GM23338 (cell line): ENCODE measurements at regions not wholly inside any gene's neighbourhood (a gene's known extent, or its start where the extent isn't known, plus 50 kb on each side); places are given as distances from the start of the nearest gene placed in this dataset.

Source experiments
- ATAC-seq: fragments of 200-7000 bp; cut with Tn5 transposase; 3 replicates; pipeline ENCODE4 v1.9.1; 2020
- DNase-seq: peaks from one replicate; pipeline ENCODE4 v3.0.0-alpha.2; 2015; ENCODE audit warnings: low spot score
- H2AFZ ChIP-seq: fragments of 200-600 bp; sonication (generic); 2 replicates; pipeline ENCODE4 v1.8.0; 2016; ENCODE audit warnings: antibody characterized with exemption, mild to moderate bottlenecking, moderate library complexity
- H3F3A ChIP-seq: fragments of 200-600 bp; sonication (generic); replicated peaks from 2 replicates; pipeline ENCODE4 v1.8.0; 2017; ENCODE audit warnings: antibody characterized with exemption, mixed run types, low read depth
- H3K27ac ChIP-seq: fragments of 200-600 bp; sonication (generic); 2 replicates; pipeline ENCODE4 v1.6.1; 2016; ENCODE audit warnings: low read depth
- H3K27me3 ChIP-seq: fragments of 200-600 bp; sonication (generic); 2 replicates; pipeline ENCODE4 v1.8.0; 2016; ENCODE audit warnings: mild to moderate bottlenecking, mixed run types, moderate library complexity; ENCODE audit not compliant: insufficient read depth
- H3K36me3 ChIP-seq: fragments of 200-600 bp; sonication (generic); 2 replicates; pipeline ENCODE4 v1.8.0; 2016; ENCODE audit warnings: mild to moderate bottlenecking; ENCODE audit not compliant: insufficient read depth
- H3K4me1 ChIP-seq: fragments of 200-600 bp; sonication (generic); 2 replicates; pipeline ENCODE4 v1.8.0; 2016; ENCODE audit warnings: mild to moderate bottlenecking, moderate library complexity; ENCODE audit not compliant: insufficient read depth
- H3K4me2 ChIP-seq: fragments of 200-600 bp; sonication (generic); 2 replicates; pipeline ENCODE4 v1.7.1; 2017; ENCODE audit warnings: mixed run types
- H3K4me3 ChIP-seq: fragments of 200-600 bp; sonication (generic); 2 replicates; pipeline ENCODE4 v1.6.1; 2016; ENCODE audit warnings: mixed run types
- H3K79me2 ChIP-seq: fragments of 200-600 bp; sonication (generic); replicated peaks from 2 replicates; pipeline ENCODE4 v1.8.0; 2017; ENCODE audit warnings: mild to moderate bottlenecking; ENCODE audit not compliant: insufficient read depth
- H3K9me2 ChIP-seq: fragments of 200-600 bp; sonication (generic); 2 replicates; pipeline ENCODE4 v1.8.0; 2017; ENCODE audit not compliant: insufficient read depth
- H4K20me1 ChIP-seq: fragments of 200-600 bp; sonication (generic); replicated peaks from 2 replicates; pipeline ENCODE4 v1.8.0; 2017; ENCODE audit warnings: mild to moderate bottlenecking; ENCODE audit not compliant: insufficient read depth
- H3K27ac Mint-ChIP-seq: 2 replicates; pipeline ENCODE4 v1.8.0; 2020; ENCODE audit warnings: inconsistent platforms, mild to moderate bottlenecking, moderate library complexity, mixed read lengths
- H3K27me3 Mint-ChIP-seq: 3 replicates; pipeline ENCODE4 v1.8.0; 2022; ENCODE audit warnings: low read depth, mild to moderate bottlenecking, moderate library complexity, mixed read lengths, inconsistent platforms; ENCODE audit not compliant: insufficient read depth, poor library complexity
- H3K36me3 Mint-ChIP-seq: 3 replicates; pipeline ENCODE4 v1.8.0; 2021; ENCODE audit warnings: low read depth, mild to moderate bottlenecking, inconsistent platforms, moderate library complexity, mixed read lengths
- H3K4me1 Mint-ChIP-seq: 3 replicates; pipeline ENCODE4 v1.8.0; 2020; ENCODE audit warnings: mild to moderate bottlenecking, inconsistent platforms, mixed read lengths
- H3K4me3 Mint-ChIP-seq: 3 replicates; pipeline ENCODE4 v1.8.0; 2021; ENCODE audit warnings: moderate library complexity, mild to moderate bottlenecking, inconsistent platforms, mixed read lengths
- H3K9me3 Mint-ChIP-seq: 3 replicates; pipeline ENCODE4 v1.8.0; 2020; ENCODE audit warnings: moderate library complexity, mild to moderate bottlenecking, inconsistent platforms, mixed read lengths
- CTCF ChIP-seq, 2 experiments: fragments of 200-600 bp in 1 of 2; sonication (generic) in 1 of 2; conservative IDR thresholded peaks; 2 replicates each; pipeline versions ENCODE4 v1.5.1 to v1.6.1; 2016 to 2017; ENCODE audit warnings: antibody characterized with exemption in 2 of 2, low read depth in 2 of 2, mild to moderate bottlenecking in 2 of 2, moderate library complexity in 1 of 2
- EZH2 ChIP-seq: fragments of 200-600 bp; sonication (generic); IDR thresholded peaks from one replicate; pipeline ENCODE4 v1.8.0; 2017; ENCODE audit warnings: antibody characterized with exemption, mild to moderate bottlenecking, low read depth; ENCODE audit not compliant: unreplicated experiment
- EZH2phosphoT487 ChIP-seq: fragments of 200-600 bp; sonication (generic); IDR thresholded peaks from one replicate; pipeline ENCODE4 v1.8.1; 2018; ENCODE audit warnings: antibody characterized with exemption; ENCODE audit not compliant: unreplicated experiment
- JUNB ChIP-seq: IDR thresholded peaks from one replicate; pipeline ENCODE4 v1.6.1; 2016; ENCODE audit warnings: antibody characterized with exemption; ENCODE audit not compliant: unreplicated experiment
- NANOG ChIP-seq: IDR thresholded peaks from 2 replicates; pipeline ENCODE4 v1.6.1; 2016; ENCODE audit warnings: antibody characterized with exemption, borderline replicate concordance
- REST ChIP-seq: IDR thresholded peaks from one replicate; pipeline ENCODE4 v1.6.1; 2018; ENCODE audit warnings: antibody characterized with exemption; ENCODE audit not compliant: unreplicated experiment
- STAT1 ChIP-seq: IDR thresholded peaks from one replicate; pipeline ENCODE4 v1.6.1; 2016; ENCODE audit warnings: antibody characterized with exemption; ENCODE audit not compliant: unreplicated experiment
- ZNF114 ChIP-seq: fragments of 250-450 bp; sonication (Bioruptor Pico); IDR thresholded peaks from 2 replicates; pipeline ENCODE4 v1.5.0; 2020; ENCODE audit warnings: mild to moderate bottlenecking, moderate library complexity

GRCh38 chr4:56286763-56287162 lies 100.5 kb downstream of the AASDH start:
- peaks cover 6% of the 10 kb centered on the region; the same call in 2 of the 3 replicates for H3K36me3 Mint-ChIP-seq
- H4K20me1 ChIP-seq: no peaks in the 10 kb centered on the region; the same call in 1 of the 2 replicates
- no peak overlapping the region for H3K4me2 ChIP-seq
- H3K4me1 ChIP-seq: no peaks in the 10 kb centered on the region
- no peak overlapping the region for H3K27ac ChIP-seq
- H3K27me3 Mint-ChIP-seq: no peaks in the 10 kb centered on the region
- H3K79me2 ChIP-seq: no peaks in the 10 kb centered on the region
- H3F3A ChIP-seq: no peaks in the 10 kb centered on the region
- H3K4me3 ChIP-seq: no peak overlapping the region
- TF ChIP-seq NANOG (no peak), ZNF114 (no peak), JUNB (no peak), STAT1 (no peak), CTCF (conservative IDR thresholded peaks at IDR 0.05; ENCODE audit: low read depth in 2 of 2) (peak in 1 of 2 experiments; percentile 17; a peak in 1 of 4 replicates)
- no peaks in the 10 kb centered on the region; the same call in 1 of the 2 replicates for H3K36me3 ChIP-seq
- H3K9me3 Mint-ChIP-seq: no peaks in the 10 kb centered on the region
- H3K27ac Mint-ChIP-seq: no peak overlapping the region
- DNase-seq: no peak
- H3K4me1 Mint-ChIP-seq: peaks cover 8% of the 10 kb centered on the region
- peaks cover 4% of the 10 kb centered on the region; the same call in 1 of the 2 replicates for H3K9me2 ChIP-seq
- no peak overlapping the region for H3K4me3 Mint-ChIP-seq
- no peak for ATAC-seq
- H2AFZ ChIP-seq: no peak overlapping the region
- no peaks in the 10 kb centered on the region for H3K27me3 ChIP-seq

- no peaks in the 10 kb centered on the region for H3K27me3 Mint-ChIP-seq
- no peak overlapping the region for H3K4me3 Mint-ChIP-seq
- no peak overlapping the region for H2AFZ ChIP-seq
- no peak overlapping the region for H3K4me3 ChIP-seq
- H3K4me2 ChIP-seq: no peak overlapping the region
- H3K36me3 Mint-ChIP-seq: peaks cover 14% of the 10 kb centered on the region; the same call in 2 of the 3 replicates
- no peaks in the 10 kb centered on the region for H3K36me3 ChIP-seq
- H3K9me3 Mint-ChIP-seq: no peaks in the 10 kb centered on the region
- H3K27ac ChIP-seq: no peak overlapping the region
- H3K27me3 ChIP-seq: no peaks in the 10 kb centered on the region
- H3K9me2 ChIP-seq: peaks cover 4% of the 10 kb centered on the region; the same call in 1 of the 2 replicates
- H3K27ac Mint-ChIP-seq: no peak overlapping the region; the same call in 1 of the 2 replicates
- H3K4me1 Mint-ChIP-seq: peaks cover 8% of the 10 kb centered on the region
- ATAC-seq (no peak), DNase-seq (no peak)
- H3K79me2 ChIP-seq: no peaks in the 10 kb centered on the region
- no peaks in the 10 kb centered on the region for H3K4me1 ChIP-seq
- H3F3A ChIP-seq: no peaks in the 10 kb centered on the region
- H4K20me1 ChIP-seq: no peaks in the 10 kb centered on the region
- TF ChIP-seq EZH2: no peak
- TF ChIP-seq CTCF (conservative IDR thresholded peaks at IDR 0.05; ENCODE audit: low read depth in 2 of 2): no peak
- no peak for TF ChIP-seq REST
- TF ChIP-seq EZH2phosphoT487: no peak
Measured at GRCh38 chr4:56283375-56283774, 103.9 kb downstream of the AASDH start.
